ENCODE measurements at regions not wholly inside any gene's neighbourhood (a gene's known extent, or its start where the extent isn't known, plus 50 kb on each side); places are given as distances from the start of the nearest gene placed in this dataset.

DNA sequence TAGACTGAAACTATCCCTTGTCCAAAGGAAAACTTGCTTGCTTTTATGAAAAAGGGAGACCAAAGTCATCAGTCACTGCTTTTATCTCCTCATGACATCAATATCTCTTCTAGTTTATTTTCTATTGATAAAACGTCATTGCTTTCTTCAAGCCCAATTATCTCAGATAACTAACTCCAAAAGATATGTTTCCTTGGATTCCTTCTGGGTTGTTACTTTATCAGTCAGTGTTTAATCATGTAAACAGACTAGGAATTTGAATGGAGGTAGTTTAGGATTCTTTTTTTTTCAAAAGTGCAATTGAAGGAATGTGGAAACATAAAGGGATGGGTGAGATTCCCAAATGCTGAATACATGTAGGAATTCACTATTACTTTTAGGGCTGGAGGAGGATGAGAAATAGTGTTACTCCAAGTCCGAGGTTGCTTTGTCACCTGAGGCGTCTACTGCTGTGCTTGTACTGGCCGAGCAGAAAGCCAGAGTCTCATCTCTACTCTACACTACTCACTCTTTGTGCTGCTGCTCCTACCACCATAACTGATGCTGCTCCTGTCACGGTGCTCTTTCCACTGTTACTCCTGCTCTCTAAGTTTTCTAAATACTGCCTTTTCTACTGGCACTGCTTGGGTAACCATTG is 1697.1 kb upstream of the NUDT12 start:
- H3K27me3 ChIP-seq = no peaks in the 10 kb centered on the region
- no peaks in the 10 kb centered on the region for H3K4me1 ChIP-seq
- H3K36me3 ChIP-seq = no peaks in the 10 kb centered on the region
- TF ChIP-seq, protein P1, sequence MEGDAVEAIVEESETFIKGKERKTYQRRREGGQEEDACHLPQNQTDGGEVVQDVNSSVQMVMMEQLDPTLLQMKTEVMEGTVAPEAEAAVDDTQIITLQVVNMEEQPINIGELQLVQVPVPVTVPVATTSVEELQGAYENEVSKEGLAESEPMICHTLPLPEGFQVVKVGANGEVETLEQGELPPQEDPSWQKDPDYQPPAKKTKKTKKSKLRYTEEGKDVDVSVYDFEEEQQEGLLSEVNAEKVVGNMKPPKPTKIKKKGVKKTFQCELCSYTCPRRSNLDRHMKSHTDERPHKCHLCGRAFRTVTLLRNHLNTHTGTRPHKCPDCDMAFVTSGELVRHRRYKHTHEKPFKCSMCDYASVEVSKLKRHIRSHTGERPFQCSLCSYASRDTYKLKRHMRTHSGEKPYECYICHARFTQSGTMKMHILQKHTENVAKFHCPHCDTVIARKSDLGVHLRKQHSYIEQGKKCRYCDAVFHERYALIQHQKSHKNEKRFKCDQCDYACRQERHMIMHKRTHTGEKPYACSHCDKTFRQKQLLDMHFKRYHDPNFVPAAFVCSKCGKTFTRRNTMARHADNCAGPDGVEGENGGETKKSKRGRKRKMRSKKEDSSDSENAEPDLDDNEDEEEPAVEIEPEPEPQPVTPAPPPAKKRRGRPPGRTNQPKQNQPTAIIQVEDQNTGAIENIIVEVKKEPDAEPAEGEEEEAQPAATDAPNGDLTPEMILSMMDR (IDR thresholded peaks at IDR 0.05) = no peak
- H3K9me3 ChIP-seq = no peaks in the 10 kb centered on the region
- H3K27ac ChIP-seq = no peak overlapping the region
- no peak for DNase-seq (ENCODE audit: low spot score)
- H3K4me3 ChIP-seq = no peak overlapping the region

DNA sequence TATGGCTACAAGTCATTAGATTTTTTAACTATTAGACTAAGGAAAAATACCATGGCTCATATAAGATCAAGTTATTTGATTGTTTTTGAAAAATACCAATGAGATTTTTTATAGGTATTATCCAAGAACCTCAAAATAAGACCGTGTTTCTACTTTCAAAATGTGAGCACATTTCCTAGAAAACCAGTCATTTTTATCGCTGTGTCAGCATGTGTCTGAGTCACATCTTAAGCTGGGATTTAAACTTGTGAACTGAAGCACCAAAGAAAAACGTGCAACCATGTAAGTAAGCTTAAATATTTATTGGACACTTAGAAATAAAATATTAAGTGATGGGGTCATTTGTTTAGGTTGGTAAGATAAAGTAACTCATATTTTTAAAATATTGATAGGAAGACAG is 1676.0 kb upstream of the NUDT12 start:
- no peaks in the 10 kb centered on the region for H3K4me1 ChIP-seq
- H3K4me3 ChIP-seq = no peak overlapping the region
- H3K27me3 ChIP-seq = no peaks in the 10 kb centered on the region
- no peaks in the 10 kb centered on the region for H3K9me3 ChIP-seq
- H3K36me3 ChIP-seq = no peaks in the 10 kb centered on the region
- H3K27ac ChIP-seq = no peak overlapping the region
- TF ChIP-seq, protein P1 (IDR thresholded peaks at IDR 0.05) = no peak
- DNase-seq (ENCODE audit: low spot score) = no peak

DNA sequence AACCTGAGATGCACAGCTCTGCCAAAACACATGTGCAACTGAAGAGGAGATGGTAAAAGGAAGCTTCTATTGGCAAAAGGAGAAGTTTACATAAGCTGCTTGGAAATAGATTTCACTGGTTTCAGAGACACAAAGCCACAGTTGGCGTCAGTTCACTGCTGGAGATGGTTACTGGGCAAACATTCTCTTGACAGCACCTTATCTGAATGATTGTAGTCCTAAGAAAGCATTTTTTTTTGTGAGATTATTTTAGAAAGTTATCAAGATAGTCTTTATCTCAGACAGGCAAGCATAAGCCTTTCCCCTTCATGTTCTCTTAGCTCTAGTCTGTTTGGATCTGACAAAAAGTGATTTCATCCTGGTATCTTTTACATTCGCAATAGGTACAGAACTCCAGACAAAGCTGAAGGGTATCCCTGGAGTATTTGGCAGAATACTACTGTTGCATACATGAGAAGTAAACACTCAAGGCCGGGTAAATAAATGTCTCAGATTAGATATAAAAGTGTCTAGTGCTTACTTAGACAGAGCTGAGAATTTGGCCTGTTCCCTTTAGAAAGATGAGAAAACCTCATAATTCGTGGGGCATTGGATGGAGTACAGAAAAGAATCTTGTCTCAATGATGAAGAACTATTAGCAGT is 1668.0 kb upstream of the NUDT12 start:
- Histone ChIP-seq H3K4me1 (no peaks in the 10 kb centered on the region), H3K27me3 (no peaks in the 10 kb centered on the region), H3K4me3 (no peak overlapping the region), H3K27ac (no peak overlapping the region), H3K36me3 (no peaks in the 10 kb centered on the region), H3K9me3 (no peaks in the 10 kb centered on the region)
- DNase-seq (ENCODE audit: low spot score) = no peak
- TF ChIP-seq, protein P1 (IDR thresholded peaks at IDR 0.05) = no peak

DNA sequence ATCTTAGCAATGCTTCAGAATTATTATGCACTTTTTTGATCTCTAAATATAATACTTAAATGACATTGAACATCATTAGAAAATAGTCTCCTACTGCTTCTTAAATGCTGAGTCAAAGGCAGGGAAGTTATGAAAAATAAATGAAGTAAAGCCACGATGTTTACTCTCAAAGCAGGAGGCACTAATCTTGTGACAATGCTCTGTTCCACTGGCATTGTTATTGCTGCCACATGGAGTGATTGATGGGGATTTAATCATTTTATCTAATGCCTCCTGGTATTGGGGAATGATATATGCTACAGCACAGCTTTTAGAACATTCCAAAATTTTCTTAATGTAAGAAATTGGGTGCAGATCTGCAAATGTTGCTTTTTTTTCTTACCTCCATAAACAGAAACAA is 1655.4 kb upstream of the NUDT12 start:
- no peaks in the 10 kb centered on the region for H3K36me3 ChIP-seq
- no peak overlapping the region for H3K4me3 ChIP-seq
- H3K9me3 ChIP-seq = no peaks in the 10 kb centered on the region
- no peak overlapping the region for H3K27ac ChIP-seq
- no peaks in the 10 kb centered on the region for H3K27me3 ChIP-seq
- DNase-seq (ENCODE audit: low spot score) = no peak
- no peaks in the 10 kb centered on the region for H3K4me1 ChIP-seq
- TF ChIP-seq, protein P1 (IDR thresholded peaks at IDR 0.05) = no peak

DNA sequence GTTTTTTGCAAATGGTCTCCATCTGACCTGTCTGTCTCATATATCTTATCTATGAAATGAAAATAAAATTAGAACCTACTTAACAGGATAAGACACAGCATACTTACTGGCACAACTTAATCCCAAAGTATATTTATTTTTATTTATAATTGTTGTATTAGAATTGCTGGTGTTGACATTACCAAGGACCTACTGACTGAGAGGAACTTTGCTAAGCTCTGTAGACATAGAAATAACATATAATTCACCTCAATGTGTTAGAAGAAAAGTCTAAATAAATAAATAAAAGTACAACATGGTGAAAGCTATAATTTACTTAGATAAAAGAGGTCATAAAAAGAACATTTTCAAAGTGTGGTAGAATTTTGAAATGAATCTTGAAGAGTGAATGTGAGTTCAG is 1650.5 kb upstream of the NUDT12 start:
- DNase-seq (ENCODE audit: low spot score) = no peak
- Histone ChIP-seq H3K9me3 (no peaks in the 10 kb centered on the region), H3K4me1 (no peaks in the 10 kb centered on the region), H3K36me3 (no peaks in the 10 kb centered on the region), H3K27me3 (no peaks in the 10 kb centered on the region), H3K4me3 (no peak overlapping the region), H3K27ac (no peak overlapping the region)
- TF ChIP-seq, protein P1 (IDR thresholded peaks at IDR 0.05) = no peak

DNA sequence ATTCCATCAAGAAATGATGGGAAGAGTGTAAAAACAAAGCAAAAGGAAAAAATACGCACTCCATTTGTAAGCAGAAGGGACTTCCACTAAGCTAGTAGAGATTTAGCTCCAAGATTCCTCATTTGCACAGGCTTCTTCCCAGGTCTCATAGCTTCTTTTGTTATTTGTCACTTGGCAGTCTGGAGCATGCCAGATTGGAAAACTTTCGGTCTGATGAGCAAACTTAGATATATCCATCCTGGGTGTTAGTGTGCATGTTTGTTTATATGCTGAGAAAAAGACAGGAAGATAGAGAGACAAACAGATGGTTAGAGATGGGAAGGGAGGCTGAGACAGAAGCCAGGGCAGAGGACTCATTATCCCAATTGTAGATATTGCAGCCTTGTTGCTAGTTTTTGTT is 1644.5 kb upstream of the NUDT12 start:
- H3K36me3 ChIP-seq = no peaks in the 10 kb centered on the region
- H3K27ac ChIP-seq = no peak overlapping the region
- TF ChIP-seq, protein P1 (IDR thresholded peaks at IDR 0.05) = no peak
- H3K9me3 ChIP-seq = no peaks in the 10 kb centered on the region
- H3K4me1 ChIP-seq = no peaks in the 10 kb centered on the region
- no peaks in the 10 kb centered on the region for H3K27me3 ChIP-seq
- H3K4me3 ChIP-seq = no peak overlapping the region
- DNase-seq (ENCODE audit: low spot score) = no peak
